SK-N-SH (cell line): ENCODE measurements at regions not wholly inside any gene's neighbourhood (a gene's known extent, or its start where the extent isn't known, plus 50 kb on each side); places are given as distances from the start of the nearest gene placed in this dataset.

Experiments
- CTCF ChIA-PET: fragments of 300-600, 350-600 bp; formaldehyde crosslinking; extraction: SDS; loops from one replicate; lab custom pipeline; 2021; lab: Yijun Ruan, JAX
- POLR2A ChIA-PET: fragments of 350-600 bp; sonication (Branson Sonifier 250); formaldehyde crosslinking; extraction: SDS; loops from one replicate; lab custom pipeline; 2020; ENCODE audit warnings: antibody characterized with exemption, inconsistent platforms; lab: Yijun Ruan, JAX
- DNase-seq: peaks from one replicate; pipeline ENCODE4 v3.0.0; 2012
- H2AFZ ChIP-seq: fragments of 200-600 bp; sonication (generic); 2 replicates; pipeline ENCODE4 v1.8.1; 2016; ENCODE audit warnings: antibody characterized with exemption, mild to moderate bottlenecking, low read depth
- H3F3A ChIP-seq: fragments of 200-600 bp; sonication (generic); replicated peaks from 2 replicates; pipeline ENCODE3; 2016; ENCODE audit warnings: antibody characterized with exemption, mild to moderate bottlenecking; ENCODE audit not compliant: insufficient read depth
- H3K27ac ChIP-seq, 2 experiments: fragments of 200-500 bp in 1 of 2; fragments of 200-600 bp in 1 of 2; sonication (Bioruptor generic) in 1 of 2; sonication (generic), shearing (Covaris generic) in 1 of 2; 2 replicates each; pipeline versions ENCODE4 v1.5.1 to v1.6.1; 2014 to 2016; ENCODE audit warnings: low read depth in 2 of 2, inconsistent platforms in 1 of 2, low read length in 1 of 2, mild to moderate bottlenecking in 1 of 2, mixed read lengths in 1 of 2
- H3K27me3 ChIP-seq: fragments of 200-600 bp; sonication (generic), shearing (Covaris generic); 2 replicates; pipeline ENCODE4 v1.6.1; 2016; ENCODE audit warnings: mixed run types; ENCODE audit not compliant: insufficient read depth
- H3K36me3 ChIP-seq, 2 experiments: fragments of 200-500 bp in 1 of 2; fragments of 200-600 bp in 1 of 2; sonication (Bioruptor generic) in 1 of 2; sonication (generic) in 1 of 2; replicated peaks in 1 of 2; 2 replicates each; pipeline versions ENCODE3 to v1.5.1; 2014 to 2016; ENCODE audit warnings: low read length in 1 of 2, mild to moderate bottlenecking in 1 of 2; ENCODE audit not compliant: insufficient read depth in 2 of 2, control insufficient read depth in 1 of 2
- H3K4me1 ChIP-seq, 2 experiments: fragments of 200-500 bp in 1 of 2; fragments of 200-600 bp in 1 of 2; sonication (Bioruptor generic) in 1 of 2; sonication (generic), shearing (Covaris generic) in 1 of 2; 2 replicates each; pipeline versions ENCODE4 v1.5.1 to v1.6.1; 2014 to 2016; ENCODE audit warnings: low read depth in 1 of 2, low read length in 1 of 2, mixed run types in 1 of 2; ENCODE audit not compliant: insufficient read depth in 2 of 2, control insufficient read depth in 1 of 2
- H3K4me2 ChIP-seq: fragments of 200-600 bp; sonication (generic), shearing (Covaris generic); 2 replicates; pipeline ENCODE4 v1.6.1; 2017; ENCODE audit warnings: mixed run types
- H3K4me3 ChIP-seq, 2 experiments: fragments of 200-500 bp in 1 of 2; fragments of 200-600 bp in 1 of 2; sonication (Bioruptor generic) in 1 of 2; sonication (generic), shearing (Covaris generic) in 1 of 2; 2 replicates each; pipeline versions ENCODE4 v1.5.1 to v1.8.1; 2014 to 2016; ENCODE audit warnings: low read depth in 2 of 2, inconsistent platforms in 1 of 2, low read length in 1 of 2, mild to moderate bottlenecking in 1 of 2, mixed read lengths in 1 of 2, moderate library complexity in 1 of 2
- H3K79me2 ChIP-seq: fragments of 200-600 bp; sonication (generic); 2 replicates; pipeline ENCODE4 v1.8.1; 2017; ENCODE audit warnings: mild to moderate bottlenecking; ENCODE audit not compliant: insufficient read depth
- H3K9ac ChIP-seq: fragments of 200-600 bp; sonication (generic); 2 replicates; pipeline ENCODE4 v1.6.1; 2017; ENCODE audit warnings: mixed run types
- H3K9me2 ChIP-seq: fragments of 200-600 bp; sonication (generic); 2 replicates; pipeline ENCODE4 v1.6.1; 2017; ENCODE audit warnings: mixed run types
- H3K9me3 ChIP-seq: fragments of 200-600 bp; sonication (generic); 2 replicates; pipeline ENCODE4 v1.6.1; 2017; ENCODE audit warnings: mixed run types, mild to moderate bottlenecking, moderate library complexity
- H4K20me1 ChIP-seq: fragments of 200-600 bp; sonication (generic); 2 replicates; pipeline ENCODE4 v1.6.1; 2017; ENCODE audit warnings: mild to moderate bottlenecking, mixed run types; ENCODE audit not compliant: insufficient read depth
- ELF1 ChIP-seq: IDR thresholded peaks from 2 replicates; pipeline ENCODE4 v1.4.0; 2012
- GABPA ChIP-seq: IDR thresholded peaks from 2 replicates; pipeline ENCODE4 v1.4.0; 2012; ENCODE audit warnings: low read depth, mild to moderate bottlenecking
- JUND ChIP-seq: IDR thresholded peaks from 2 replicates; pipeline ENCODE4 v1.4.0; 2012
- NFIC ChIP-seq: IDR thresholded peaks from 2 replicates; pipeline ENCODE4 v1.4.0; 2012; ENCODE audit warnings: borderline replicate concordance
- NRF1 ChIP-seq: IDR thresholded peaks from 2 replicates; pipeline ENCODE4 v1.6.1; 2012; ENCODE audit warnings: low read depth, mild to moderate bottlenecking, low read length
- RAD21 ChIP-seq: IDR thresholded peaks from 2 replicates; pipeline ENCODE4 v1.6.1; 2012; ENCODE audit warnings: mild to moderate bottlenecking, low read length
- RFX5 ChIP-seq: IDR thresholded peaks from 2 replicates; pipeline ENCODE4 v1.6.1; 2012; ENCODE audit warnings: mild to moderate bottlenecking, improper control_type of control experiment, low read length
- RXRA ChIP-seq: IDR thresholded peaks from 2 replicates; pipeline ENCODE4 v1.4.0; 2012; ENCODE audit warnings: low read depth, mild to moderate bottlenecking, borderline replicate concordance
- SIN3A ChIP-seq: IDR thresholded peaks from 2 replicates; pipeline ENCODE4 v1.6.1; 2012; ENCODE audit warnings: low read depth, mild to moderate bottlenecking, low read length, moderate library complexity, borderline replicate concordance
- TAF1 ChIP-seq: IDR thresholded peaks from 2 replicates; pipeline ENCODE4 v1.6.1; 2012; ENCODE audit warnings: low read depth, mild to moderate bottlenecking, low read length, moderate library complexity, borderline replicate concordance
- TEAD4 ChIP-seq: IDR thresholded peaks from 2 replicates; pipeline ENCODE4 v1.4.0; 2012; ENCODE audit warnings: mild to moderate bottlenecking, borderline replicate concordance; ENCODE audit not compliant: insufficient read depth
- YY1 ChIP-seq: IDR thresholded peaks from 2 replicates; pipeline ENCODE4 v1.4.0; 2012; ENCODE audit warnings: low read depth, mild to moderate bottlenecking
- WGBS: methylation state at CpG from one replicate; pipeline ENCODE4 v1.1.6; 2017; ENCODE audit warnings: low lambda C conversion rate; 5-methylcytosine and 5-hydroxymethylcytosine counted together
- TF ChIP-seq, protein P1 (sequence below): IDR thresholded peaks from 2 replicates; pipeline ENCODE4 v1.4.0; 2012; ENCODE audit warnings: low read depth, borderline replicate concordance
- TF ChIP-seq, protein P2 (sequence below): IDR thresholded peaks from 2 replicates; pipeline ENCODE4 v1.4.0; 2012; ENCODE audit warnings: low read depth, borderline replicate concordance
- TF ChIP-seq, protein P3 (sequence below): IDR thresholded peaks from 2 replicates; pipeline ENCODE4 v1.6.1; 2012; ENCODE audit warnings: mild to moderate bottlenecking, low read depth, low read length, moderate library complexity

DNA sequence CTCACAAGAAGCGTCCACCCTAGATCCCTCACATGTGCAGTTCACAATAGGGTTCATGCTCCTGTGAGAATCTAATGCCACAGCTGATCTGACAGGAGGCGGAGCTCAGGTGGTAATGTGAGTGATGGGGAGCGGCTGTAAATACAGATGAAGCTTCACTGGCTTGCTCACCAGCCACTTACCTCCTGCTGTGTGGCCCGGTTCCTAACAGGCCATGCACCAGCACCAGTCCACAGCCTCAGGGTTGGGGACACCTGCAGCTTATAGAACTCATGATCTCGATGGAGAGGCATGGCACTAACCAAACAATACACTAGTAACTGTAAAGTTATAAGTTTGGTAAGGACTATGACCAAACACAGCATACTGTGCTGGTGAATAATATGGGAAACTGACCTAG is 368.0 kb upstream of the CDH5 start:
- WGBS = 34% methylated on average over 4 of the region's 5 CpGs
- Histone ChIP-seq H3K9me2 (no peaks in the 10 kb centered on the region), H3K4me1 (no peaks in the 10 kb centered on the region), H3F3A (no peaks in the 10 kb centered on the region), H3K27me3 (no peaks in the 10 kb centered on the region; the same call in 1 of the 2 replicates), H2AFZ (no peak overlapping the region), H3K4me2 (no peak overlapping the region), H3K79me2 (no peaks in the 10 kb centered on the region), H3K9me3 (no peaks in the 10 kb centered on the region), H3K9ac (no peak overlapping the region), H4K20me1 (no peaks in the 10 kb centered on the region), H3K36me3 (no peaks in the 10 kb centered on the region), H3K27ac (no peak overlapping the region), H3K4me3 (no peak overlapping the region)
- POLR2A ChIA-PET = no interaction called here
- CTCF ChIA-PET = no interaction called here
- DNase-seq = no peak
- TF ChIP-seq NRF1 (no peak), JUND (no peak), NFIC (no peak), RFX5 (no peak)
- TF ChIP-seq, protein P1, sequence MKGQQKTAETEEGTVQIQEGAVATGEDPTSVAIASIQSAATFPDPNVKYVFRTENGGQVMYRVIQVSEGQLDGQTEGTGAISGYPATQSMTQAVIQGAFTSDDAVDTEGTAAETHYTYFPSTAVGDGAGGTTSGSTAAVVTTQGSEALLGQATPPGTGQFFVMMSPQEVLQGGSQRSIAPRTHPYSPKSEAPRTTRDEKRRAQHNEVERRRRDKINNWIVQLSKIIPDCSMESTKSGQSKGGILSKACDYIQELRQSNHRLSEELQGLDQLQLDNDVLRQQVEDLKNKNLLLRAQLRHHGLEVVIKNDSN = no peak

DNA sequence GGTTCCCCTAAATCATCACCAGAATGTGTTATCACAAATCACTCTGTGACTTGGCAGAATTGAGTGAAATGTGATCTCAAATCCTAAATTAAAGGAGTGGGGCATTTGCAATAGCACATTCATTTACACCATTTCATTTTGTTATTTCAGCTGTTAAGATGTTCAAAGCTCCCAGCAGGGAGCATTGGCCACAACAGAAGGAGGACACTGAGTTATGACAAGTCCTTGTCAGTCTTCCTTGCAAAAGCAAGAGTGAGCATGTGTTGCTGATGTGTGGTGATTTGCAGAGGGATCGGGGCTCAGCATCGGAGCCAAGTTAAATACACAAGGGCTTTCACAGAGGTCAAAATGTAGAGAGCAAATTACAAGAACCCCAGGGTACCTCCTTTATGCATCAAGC is 372.2 kb upstream of the CDH5 start:
- Histone ChIP-seq H3K4me1 (no peaks in the 10 kb centered on the region), H3K4me2 (no peak overlapping the region), H3K9me2 (no peaks in the 10 kb centered on the region), H2AFZ (no peak overlapping the region), H3K36me3 (no peaks in the 10 kb centered on the region), H3K27ac (no peak overlapping the region), H3K27me3 (no peaks in the 10 kb centered on the region; the same call in 1 of the 2 replicates), H3K9me3 (no peaks in the 10 kb centered on the region), H3K79me2 (no peaks in the 10 kb centered on the region), H3F3A (no peaks in the 10 kb centered on the region)
- 46% methylated on average over 2 of the region's 2 CpGs for WGBS
- POLR2A ChIA-PET = no interaction called here
- CTCF ChIA-PET = no interaction called here
- DNase-seq = no peak
- TF ChIP-seq GABPA (no peak), TEAD4 (no peak), RAD21 (no peak), JUND (no peak), RXRA (no peak), YY1 (no peak)
- TF ChIP-seq, all 33 proteins: peak for 0
- Histone ChIP-seq H4K20me1 (no peaks in the 10 kb centered on the region), H3K4me3 (no peak overlapping the region), H3K9ac (no peak overlapping the region)

DNA sequence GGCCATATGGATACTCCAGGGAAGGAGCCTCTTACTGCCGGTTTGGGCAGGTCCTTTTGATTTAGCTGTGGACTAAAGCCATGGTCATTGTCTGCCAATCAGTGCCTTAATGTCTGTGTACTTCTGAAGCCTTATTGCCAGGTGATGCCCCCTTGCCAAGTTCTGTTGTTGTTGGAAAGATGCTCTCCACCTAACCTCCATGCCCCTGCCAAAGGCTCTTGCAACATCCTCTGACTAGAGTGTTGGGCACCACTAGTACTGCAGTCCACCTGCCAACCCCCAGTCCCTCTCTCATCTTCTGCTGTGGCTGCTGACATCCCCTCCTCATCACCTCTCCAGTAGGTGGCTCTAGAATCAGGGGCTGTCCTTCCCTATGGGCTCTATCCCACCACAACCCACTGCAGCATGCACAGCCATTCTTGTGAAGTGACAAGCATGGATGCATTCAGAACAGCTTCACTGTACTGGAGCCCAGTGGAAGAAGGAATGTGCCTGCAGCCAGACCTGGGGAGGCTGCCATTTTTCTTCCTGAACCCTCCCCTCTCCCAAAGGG is 375.3 kb upstream of the CDH5 start:
- ChIA-PET CTCF (interaction anchor here (1.0 kb wide), 1 partner anchor 19 kb away, joined by 4 read pairs; no protein-coding TSS in a partner anchor), POLR2A (no interaction called here)
- no peaks in the 10 kb centered on the region for H4K20me1 ChIP-seq
- H3K27me3 ChIP-seq = no peaks in the 10 kb centered on the region; the same call in 1 of the 2 replicates
- no peaks in the 10 kb centered on the region for H3K9me3 ChIP-seq
- H3K4me3 ChIP-seq = no peak overlapping the region
- TF ChIP-seq, protein P2, sequence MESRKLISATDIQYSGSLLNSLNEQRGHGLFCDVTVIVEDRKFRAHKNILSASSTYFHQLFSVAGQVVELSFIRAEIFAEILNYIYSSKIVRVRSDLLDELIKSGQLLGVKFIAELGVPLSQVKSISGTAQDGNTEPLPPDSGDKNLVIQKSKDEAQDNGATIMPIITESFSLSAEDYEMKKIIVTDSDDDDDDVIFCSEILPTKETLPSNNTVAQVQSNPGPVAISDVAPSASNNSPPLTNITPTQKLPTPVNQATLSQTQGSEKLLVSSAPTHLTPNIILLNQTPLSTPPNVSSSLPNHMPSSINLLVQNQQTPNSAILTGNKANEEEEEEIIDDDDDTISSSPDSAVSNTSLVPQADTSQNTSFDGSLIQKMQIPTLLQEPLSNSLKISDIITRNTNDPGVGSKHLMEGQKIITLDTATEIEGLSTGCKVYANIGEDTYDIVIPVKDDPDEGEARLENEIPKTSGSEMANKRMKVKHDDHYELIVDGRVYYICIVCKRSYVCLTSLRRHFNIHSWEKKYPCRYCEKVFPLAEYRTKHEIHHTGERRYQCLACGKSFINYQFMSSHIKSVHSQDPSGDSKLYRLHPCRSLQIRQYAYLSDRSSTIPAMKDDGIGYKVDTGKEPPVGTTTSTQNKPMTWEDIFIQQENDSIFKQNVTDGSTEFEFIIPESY = no peak
- TF ChIP-seq, protein P3, sequence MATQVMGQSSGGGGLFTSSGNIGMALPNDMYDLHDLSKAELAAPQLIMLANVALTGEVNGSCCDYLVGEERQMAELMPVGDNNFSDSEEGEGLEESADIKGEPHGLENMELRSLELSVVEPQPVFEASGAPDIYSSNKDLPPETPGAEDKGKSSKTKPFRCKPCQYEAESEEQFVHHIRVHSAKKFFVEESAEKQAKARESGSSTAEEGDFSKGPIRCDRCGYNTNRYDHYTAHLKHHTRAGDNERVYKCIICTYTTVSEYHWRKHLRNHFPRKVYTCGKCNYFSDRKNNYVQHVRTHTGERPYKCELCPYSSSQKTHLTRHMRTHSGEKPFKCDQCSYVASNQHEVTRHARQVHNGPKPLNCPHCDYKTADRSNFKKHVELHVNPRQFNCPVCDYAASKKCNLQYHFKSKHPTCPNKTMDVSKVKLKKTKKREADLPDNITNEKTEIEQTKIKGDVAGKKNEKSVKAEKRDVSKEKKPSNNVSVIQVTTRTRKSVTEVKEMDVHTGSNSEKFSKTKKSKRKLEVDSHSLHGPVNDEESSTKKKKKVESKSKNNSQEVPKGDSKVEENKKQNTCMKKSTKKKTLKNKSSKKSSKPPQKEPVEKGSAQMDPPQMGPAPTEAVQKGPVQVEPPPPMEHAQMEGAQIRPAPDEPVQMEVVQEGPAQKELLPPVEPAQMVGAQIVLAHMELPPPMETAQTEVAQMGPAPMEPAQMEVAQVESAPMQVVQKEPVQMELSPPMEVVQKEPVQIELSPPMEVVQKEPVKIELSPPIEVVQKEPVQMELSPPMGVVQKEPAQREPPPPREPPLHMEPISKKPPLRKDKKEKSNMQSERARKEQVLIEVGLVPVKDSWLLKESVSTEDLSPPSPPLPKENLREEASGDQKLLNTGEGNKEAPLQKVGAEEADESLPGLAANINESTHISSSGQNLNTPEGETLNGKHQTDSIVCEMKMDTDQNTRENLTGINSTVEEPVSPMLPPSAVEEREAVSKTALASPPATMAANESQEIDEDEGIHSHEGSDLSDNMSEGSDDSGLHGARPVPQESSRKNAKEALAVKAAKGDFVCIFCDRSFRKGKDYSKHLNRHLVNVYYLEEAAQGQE = no peak
- TF ChIP-seq TAF1 (no peak), ELF1 (no peak), SIN3A (no peak)
- H3K9me2 ChIP-seq = no peaks in the 10 kb centered on the region
- no peaks in the 10 kb centered on the region for H3K79me2 ChIP-seq
- WGBS = 40% methylated on average over 1 of the region's 1 CpG
- no peaks in the 10 kb centered on the region for H3K36me3 ChIP-seq
- H3K4me2 ChIP-seq = no peak overlapping the region
- H3F3A ChIP-seq = no peaks in the 10 kb centered on the region
- H3K27ac ChIP-seq = no peak overlapping the region
- H3K4me1 ChIP-seq = no peaks in the 10 kb centered on the region
- DNase-seq = no peak
- H2AFZ ChIP-seq = no peak overlapping the region
- no peak overlapping the region for H3K9ac ChIP-seq
